ENCODE measurements at regions not wholly inside any gene's neighbourhood (a gene's known extent, or its start where the extent isn't known, plus 50 kb on each side); places are given as distances from the start of the nearest gene placed in this dataset.

GRCh38 chr17:63329876-63330275 lies 116.2 kb downstream of the CYB561 start:
- no peak for ATAC-seq (ENCODE audit: insufficient number of reproducible peaks, low FRiP score, low read depth)
- TF ChIP-seq CTCF (IDR thresholded peaks at IDR 0.05): no peak
- Histone ChIP-seq H3K27me3 (replicated peaks; ENCODE audit: insufficient read depth) (no peaks in the 10 kb centered on the region), H3K36me3 (no peaks in the 10 kb centered on the region), H3K4me3 (no peak overlapping the region), H3K27ac (no peak overlapping the region), H3K9me3 (no peaks in the 10 kb centered on the region), H3K4me1 (ENCODE audit: control insufficient read depth in 1 of 2, low read depth in 2 of 2) (peaks cover 0 to 18% of the 10 kb centered on the region in 2 donors)
- DNase-seq (ENCODE audit: low spot score): no peak

DNA sequence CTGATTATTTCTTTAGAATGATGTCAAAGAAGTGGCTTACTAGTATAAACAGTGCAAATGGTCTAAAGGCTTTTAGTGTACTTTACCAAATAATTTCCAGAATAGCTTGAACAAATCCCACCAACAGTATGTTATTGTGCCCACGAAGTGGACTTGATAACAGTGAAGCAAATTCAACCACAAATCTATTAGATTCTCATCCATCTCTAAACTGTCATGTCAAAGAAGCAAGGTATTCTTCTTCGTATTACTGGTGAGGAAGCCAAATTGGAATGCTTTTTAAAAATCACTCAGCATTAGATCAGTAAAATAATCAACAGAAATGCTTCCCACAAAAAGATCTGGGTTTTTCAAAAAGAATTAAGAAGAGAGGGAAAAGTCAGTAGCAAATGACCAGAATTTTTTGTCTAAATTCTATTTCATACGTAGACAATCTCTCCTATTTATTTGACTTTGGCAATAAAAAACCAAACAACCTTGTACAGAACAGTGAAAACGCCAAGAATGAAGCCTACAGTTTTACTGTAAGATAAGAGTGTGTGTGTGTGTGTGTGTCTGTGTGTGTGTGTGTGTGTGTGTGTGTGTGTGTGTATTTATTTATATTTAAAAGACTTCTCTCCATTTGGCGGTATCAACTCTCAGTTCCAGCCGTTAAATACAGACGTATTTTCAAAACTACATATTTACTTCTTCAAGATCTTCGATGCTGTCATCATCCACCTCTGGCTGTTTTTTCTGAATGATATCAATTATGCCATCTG lies 114.6 kb downstream of the CYB561 start:
- H3K27ac ChIP-seq: no peak overlapping the region

DNA sequence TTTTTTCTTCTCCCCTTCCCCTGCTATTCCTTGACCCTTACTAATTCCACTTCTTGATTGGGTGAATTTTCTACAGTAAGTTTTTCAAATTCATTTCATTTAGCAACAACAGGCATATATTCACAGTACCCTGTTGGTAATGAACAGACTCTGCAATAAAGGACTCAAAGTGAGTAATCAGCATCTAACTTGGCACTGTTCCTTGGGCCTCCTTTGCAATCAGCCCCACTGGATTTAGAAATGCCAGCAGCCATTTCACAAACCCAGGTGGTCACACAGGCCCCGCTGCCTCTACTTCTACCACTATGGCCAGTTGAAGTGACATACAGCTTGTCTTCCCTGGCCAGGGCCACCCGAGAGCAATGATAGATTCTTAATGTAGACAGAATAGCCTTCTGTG lies 113.8 kb downstream of the CYB561 start:
- H3K27ac ChIP-seq: no peak overlapping the region
- H3K4me3 ChIP-seq: no peak overlapping the region
- ATAC-seq (ENCODE audit: insufficient number of reproducible peaks, low FRiP score, low read depth): no peak
- H3K27me3 ChIP-seq (replicated peaks; ENCODE audit: insufficient read depth): no peaks in the 10 kb centered on the region
- no peak for DNase-seq (ENCODE audit: low spot score)
- no peak for TF ChIP-seq CTCF (IDR thresholded peaks at IDR 0.05)
- H3K9me3 ChIP-seq: no peaks in the 10 kb centered on the region
- peaks cover 16 to 33% of the 10 kb centered on the region in 2 donors for H3K4me1 ChIP-seq (ENCODE audit: control insufficient read depth in 1 of 2, low read depth in 2 of 2)
- H3K36me3 ChIP-seq: no peaks in the 10 kb centered on the region

More for the DNA sequence above, 114.6 kb downstream of the CYB561 start:
- TF ChIP-seq CTCF (IDR thresholded peaks at IDR 0.05): no peak
- peaks cover 12 to 32% of the 10 kb centered on the region in 2 donors for H3K4me1 ChIP-seq (ENCODE audit: control insufficient read depth in 1 of 2, low read depth in 2 of 2)
- ATAC-seq (ENCODE audit: insufficient number of reproducible peaks, low FRiP score, low read depth) (no peak), DNase-seq (ENCODE audit: low spot score) (no peak)
- H3K36me3 ChIP-seq: no peaks in the 10 kb centered on the region
- no peak overlapping the region for H3K4me3 ChIP-seq
- H3K9me3 ChIP-seq: no peaks in the 10 kb centered on the region
- no peaks in the 10 kb centered on the region for H3K27me3 ChIP-seq (replicated peaks; ENCODE audit: insufficient read depth)

DNA sequence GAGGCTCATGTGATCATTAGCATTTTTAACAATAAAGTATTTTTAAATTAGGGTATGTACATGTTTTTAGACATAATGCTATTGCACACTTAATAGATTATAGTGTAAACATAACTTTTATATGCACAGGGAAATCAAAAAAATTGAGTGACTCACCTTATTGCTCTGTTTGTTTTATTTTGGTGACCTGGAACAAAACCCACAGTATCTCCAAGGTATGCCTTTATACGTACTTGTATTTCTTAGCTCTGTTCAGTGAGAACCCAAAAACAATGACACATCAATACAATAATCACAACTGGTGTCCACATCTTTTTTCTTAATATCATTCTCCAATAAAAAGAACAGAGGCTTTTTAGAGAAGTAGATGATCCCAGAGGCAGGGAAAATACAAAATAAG lies 112.2 kb downstream of the CYB561 start:
- no peaks in the 10 kb centered on the region for H3K36me3 ChIP-seq
- DNase-seq (ENCODE audit: low spot score) (no peak), ATAC-seq (ENCODE audit: insufficient number of reproducible peaks, low FRiP score, low read depth) (no peak)
- no peaks in the 10 kb centered on the region for H3K9me3 ChIP-seq
- TF ChIP-seq CTCF (IDR thresholded peaks at IDR 0.05): no peak
- no peak overlapping the region for H3K27ac ChIP-seq
- no peaks in the 10 kb centered on the region for H3K27me3 ChIP-seq (replicated peaks; ENCODE audit: insufficient read depth)
- H3K4me1 ChIP-seq (ENCODE audit: control insufficient read depth in 1 of 2, low read depth in 2 of 2): peaks cover 16 to 39% of the 10 kb centered on the region in 2 donors
- no peak overlapping the region for H3K4me3 ChIP-seq

DNA sequence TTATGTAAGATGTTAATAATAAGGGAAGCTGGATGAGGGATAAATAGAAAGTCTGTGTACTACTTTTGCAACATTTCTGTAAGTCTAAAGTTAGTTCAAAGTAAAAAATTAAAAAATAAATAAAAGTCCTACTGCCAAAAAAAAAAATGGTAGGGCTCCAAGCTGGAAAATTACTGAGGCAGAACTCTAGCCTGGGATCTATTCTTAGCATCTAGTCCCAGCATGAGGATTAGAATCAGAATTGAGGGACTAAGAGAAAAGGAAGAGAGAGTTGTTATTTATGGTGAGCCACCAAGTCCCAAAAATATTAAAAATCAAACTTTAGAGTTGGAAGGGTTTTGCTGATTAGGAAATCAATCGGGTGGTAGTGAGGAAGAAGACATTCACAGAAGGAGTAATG lies 110.3 kb downstream of the CYB561 start:
- no peak for DNase-seq (ENCODE audit: low spot score)
- no peaks in the 10 kb centered on the region for H3K36me3 ChIP-seq
- no peak for TF ChIP-seq CTCF (IDR thresholded peaks at IDR 0.05)
- no peak overlapping the region for H3K4me3 ChIP-seq
- H3K27me3 ChIP-seq (replicated peaks; ENCODE audit: insufficient read depth): no peaks in the 10 kb centered on the region
- ATAC-seq (ENCODE audit: insufficient number of reproducible peaks, low FRiP score, low read depth): no peak
- H3K27ac ChIP-seq: peak overlapping the region; percentile 49 to 72
- H3K4me1 ChIP-seq (ENCODE audit: control insufficient read depth in 1 of 2, low read depth in 2 of 2): peaks cover 16 to 39% of the 10 kb centered on the region in 2 donors
- no peaks in the 10 kb centered on the region for H3K9me3 ChIP-seq
